Suppressor macrophage treated with lipopolysaccharide for 4 hours (primary cell): ENCODE measurements at regions not wholly inside any gene's neighbourhood (a gene's known extent, or its start where the extent isn't known, plus 50 kb on each side); places are given as distances from the start of the nearest gene placed in this dataset.

Experiments used
- DNase-seq: peaks from one replicate; pipeline ENCODE4 v3.0.0-alpha.2; 2020

DNA sequence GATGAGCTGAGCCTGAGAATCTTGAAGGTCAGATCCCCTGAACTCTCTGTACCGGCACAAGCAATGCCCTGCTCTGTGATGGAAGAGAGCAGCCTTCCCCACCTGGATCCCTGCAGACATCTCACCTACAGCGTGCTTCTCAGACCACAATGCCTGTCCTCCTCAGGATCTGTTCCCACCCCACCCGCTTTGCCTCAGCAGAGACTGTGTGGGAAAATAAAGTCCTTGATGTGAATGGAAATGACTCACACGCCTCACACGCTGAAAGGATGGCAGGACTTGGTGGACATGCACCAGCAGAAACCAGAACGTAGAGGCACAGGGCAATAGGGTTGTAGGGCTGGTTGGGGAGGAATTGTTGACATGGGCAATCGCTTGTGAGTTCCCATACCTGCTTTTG is 117.9 kb upstream of the POU3F3 start:
- DNase-seq, result no peak

DNA sequence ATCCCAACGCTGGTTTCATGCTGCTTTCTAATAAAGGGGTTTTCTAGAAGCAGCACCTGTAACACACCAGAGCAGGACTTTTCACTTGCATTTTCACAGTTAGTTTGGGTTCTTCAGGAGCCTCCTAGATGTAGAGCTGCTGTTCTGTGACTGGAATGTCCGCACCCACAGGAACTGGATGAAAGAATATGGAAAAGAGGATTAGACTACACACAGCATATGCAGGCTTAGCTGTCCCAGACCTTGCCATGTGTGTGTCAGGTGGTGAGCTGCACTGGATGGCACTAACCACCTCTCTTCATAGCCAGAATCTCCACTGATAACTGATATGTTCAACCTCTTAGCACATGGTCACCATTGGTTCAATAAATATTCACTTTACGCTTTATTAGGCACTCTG is 112.1 kb upstream of the POU3F3 start:
- no peak for DNase-seq

DNA sequence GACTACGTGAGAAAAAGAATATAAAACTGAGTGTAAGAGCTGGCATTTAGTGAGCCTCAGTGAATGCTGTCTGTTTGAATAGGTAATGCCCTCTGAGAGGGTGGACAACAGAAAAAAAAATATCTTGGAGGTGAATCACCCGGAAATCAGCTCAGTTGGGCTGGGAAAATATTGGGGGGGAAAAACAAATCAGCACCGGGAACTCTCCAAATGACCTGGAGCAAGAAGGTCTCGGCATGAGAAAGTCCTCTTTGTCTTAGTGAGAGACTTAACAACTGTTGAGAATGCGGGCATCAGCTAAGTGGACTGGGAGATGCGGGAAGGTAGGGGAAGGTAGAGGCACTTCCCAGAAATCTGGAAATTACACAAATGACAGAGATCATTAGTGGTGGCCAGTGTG is 109.4 kb upstream of the POU3F3 start:
- DNase-seq, result no peak

DNA sequence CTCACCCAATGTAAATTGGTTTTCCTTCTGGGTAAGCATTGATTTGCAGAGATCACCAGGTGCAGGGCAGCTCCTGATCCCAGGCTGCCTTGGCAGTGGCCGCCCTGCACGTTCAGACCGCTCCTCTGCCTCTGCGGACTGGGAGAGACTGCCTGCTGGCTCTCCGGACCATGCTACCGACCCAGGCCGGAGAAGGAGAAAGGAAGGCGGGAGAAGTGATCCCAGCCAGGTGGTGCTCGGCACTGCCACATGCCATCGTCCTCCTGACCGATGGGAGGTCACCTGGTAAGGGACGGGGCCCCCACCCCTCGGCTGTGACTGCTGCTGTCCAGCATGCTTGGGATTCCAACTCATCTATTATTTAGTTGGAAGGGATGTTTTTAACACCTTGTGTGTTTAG is 108.1 kb upstream of the POU3F3 start:
- DNase-seq, result no peak

DNA sequence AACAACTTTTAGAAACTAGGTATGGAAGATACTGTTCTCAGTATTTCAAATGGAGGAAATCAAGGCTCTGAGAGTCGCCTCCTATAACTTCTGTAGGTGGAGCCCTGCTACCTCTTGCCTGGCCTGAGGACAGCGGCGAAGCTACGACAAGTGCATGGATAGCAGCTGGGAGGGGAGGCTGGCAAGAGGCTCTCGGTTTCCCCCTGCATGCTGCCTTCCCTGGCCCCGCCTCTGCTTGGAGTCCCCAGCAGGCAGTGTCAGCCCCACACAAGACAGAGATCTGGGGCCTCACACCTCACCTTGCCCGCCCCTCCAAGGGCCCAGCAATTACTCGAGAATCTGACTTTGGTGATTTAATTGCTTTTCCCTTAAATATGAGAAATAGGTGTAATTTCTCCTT is 107.6 kb upstream of the POU3F3 start:
- no peak for DNase-seq

DNA sequence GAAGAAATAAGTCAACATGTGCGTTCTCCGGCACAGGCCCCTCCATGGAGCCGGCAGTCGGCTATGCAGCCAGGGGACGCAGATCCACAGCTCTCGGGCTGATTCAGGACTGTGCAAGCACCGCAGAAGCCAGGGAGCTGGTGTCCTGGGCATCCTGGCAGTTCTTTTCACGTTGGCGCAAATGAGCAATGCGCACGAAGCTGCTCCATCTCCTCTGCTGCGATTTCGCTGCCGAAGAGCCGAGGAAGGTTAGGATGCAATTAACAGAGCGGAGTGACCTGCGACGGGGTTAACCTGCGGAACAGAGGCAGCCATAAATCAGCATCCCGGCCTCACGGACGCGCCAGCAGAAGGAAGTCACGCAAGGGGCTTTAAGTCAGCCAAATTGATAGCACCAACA is 107.1 kb upstream of the POU3F3 start:
- no peak for DNase-seq

DNA sequence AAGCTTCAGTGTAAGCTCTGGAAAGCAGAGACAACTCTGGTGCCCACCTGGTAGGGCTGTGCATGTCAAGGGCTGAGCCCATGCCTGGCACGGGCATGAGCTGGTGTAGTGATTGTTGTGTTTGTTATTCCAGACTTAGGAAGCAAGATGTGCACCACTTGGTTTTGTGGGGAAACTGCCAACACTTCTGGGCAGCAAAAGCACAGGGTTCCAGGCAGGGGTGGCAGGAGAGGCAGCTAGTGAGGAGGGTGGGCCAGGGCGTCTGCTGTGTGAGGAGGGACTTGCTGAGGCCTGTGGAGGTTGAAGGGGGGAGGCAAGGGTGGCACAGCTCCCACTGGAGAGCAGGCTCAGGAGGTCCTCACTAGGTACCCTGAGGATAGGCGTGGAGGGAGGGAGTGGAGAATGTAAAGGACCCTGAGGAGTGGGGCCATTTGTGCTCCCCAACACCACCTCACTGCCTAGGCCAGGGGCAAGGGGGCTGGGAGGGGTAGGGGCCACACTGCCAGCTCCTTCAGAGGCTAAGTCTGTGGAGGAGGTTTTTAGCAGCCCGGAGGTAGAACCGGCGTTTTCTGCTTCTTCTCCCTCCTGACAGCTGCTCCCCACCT is 104.0 kb upstream of the POU3F3 start:
- no peak for DNase-seq

- DNase-seq, result peak; percentile 32
Measured at GRCh38 chr2:104752504-104752903, 101.4 kb upstream of the POU3F3 start.

DNA sequence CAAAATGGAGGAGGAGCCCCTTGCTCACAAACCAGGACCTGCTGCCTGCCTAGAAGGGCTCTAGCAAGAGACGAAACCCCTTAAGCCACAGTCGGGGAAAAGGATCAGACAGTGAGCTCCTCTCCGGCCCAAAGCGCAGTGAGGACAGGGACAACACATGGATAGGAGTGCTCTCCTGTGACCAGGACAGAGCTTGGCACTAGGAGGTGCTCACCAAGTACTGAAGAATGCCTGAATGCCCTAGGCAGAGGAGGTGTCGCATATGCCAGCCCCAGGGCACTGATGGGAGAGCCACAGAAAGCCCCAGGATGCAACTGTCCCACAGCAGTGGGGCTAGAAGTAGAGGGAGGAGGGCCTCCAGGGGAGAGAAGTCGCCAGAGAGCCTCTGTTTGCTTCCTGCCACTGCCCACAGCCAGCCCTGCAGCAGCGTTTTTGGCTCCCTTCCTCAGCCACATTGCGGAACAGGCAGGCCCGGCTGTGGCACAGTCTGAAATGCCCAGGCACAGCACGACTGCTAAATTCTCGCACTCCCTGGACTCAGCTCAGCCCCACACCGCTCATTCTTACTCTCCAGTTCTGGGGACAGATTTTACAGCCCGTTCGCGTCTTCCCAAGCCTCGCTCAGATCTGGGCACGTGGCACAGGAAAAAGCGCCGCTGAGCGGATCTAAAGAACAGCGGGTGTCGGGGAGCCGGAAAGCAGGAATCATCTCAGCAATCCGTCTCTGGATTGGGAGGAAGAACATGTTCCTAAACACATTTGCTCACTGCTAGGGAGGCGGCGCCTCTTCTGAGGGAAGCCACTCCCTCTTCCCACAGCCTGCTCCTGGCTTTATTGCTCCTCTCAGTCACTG is 98.7 kb upstream of the POU3F3 start:
- DNase-seq, result peak; percentile 52

DNA sequence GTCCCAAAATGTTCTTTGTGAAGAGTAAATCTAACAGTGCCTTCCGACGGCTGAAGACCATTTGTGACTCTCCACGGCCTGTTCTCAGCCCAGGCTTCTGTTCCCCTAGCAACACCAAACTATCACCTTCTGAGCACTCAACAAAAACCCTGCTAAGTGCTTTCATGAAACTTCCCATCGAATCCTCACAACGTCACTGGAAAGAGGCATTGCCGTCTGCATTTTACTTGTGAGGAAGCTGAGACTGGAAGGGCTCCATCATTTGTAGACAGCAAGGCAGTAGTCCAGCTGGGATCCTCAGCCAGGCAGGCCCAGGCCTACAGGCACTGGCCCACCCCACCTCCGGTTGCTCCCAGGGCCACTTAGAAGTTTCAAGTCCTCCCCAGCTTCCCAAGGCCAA is 97.8 kb upstream of the POU3F3 start:
- no peak for DNase-seq

DNA sequence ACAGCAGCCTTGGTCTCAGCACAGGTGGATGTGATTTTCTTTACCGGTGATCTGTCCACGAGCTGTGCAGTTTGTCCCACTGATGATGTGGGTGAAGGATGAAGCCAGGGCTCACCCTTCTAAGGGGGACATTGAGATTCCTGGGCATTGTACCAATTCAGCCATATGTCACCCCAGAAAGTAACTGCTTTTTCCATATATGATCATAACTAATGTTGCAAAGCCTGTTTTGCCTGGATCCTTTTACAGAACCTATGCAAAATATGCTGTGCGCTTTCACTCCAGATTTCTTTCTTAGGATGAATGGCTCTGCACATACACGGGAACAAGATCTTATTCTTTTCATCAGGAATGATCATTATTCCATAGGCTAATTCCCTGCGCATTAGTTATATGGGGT is 96.9 kb upstream of the POU3F3 start:
- DNase-seq, result no peak

GRCh38 chr2:104758199-104758620 is 95.7 kb upstream of the POU3F3 start:
- no peak for DNase-seq

DNA sequence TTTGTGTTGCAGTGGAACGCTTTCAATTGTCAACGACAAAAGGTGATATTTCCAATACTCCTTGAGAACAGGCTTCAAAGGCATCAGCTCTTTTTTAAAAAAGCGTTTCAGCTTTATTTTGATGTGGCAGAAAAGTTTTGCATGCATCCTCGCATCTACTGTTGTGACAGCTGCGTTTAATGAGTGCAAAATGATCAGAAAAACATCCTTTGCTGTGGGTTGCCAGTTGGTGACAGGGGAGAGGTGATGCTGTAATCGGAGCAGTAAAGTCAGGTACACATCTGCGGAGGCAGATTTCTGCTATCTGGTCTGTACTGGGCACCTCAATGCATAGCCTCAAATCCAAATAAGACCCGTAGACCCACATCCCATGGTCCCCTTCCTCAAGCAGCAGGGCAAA is 91.9 kb upstream of the POU3F3 start:
- DNase-seq, result no peak

DNA sequence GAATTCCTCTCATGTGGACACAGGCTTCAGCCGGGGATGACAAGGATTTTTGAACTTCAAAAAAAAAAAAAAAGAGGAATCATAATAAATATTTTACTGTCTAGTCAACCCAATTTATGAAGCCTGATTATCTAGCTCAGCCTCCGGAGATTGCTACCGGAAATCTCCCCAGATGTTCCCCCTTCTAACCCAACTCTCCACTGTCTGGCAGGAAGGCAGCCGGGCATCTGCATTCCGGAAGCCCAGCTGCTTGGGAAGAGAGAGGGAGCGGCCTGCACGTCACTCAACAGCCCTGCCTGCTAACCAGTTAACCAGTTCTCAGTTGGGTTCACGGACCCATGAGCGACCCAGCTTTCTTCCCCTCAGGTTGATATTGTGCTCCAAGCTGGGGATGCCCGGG is 87.2 kb upstream of the POU3F3 start:
- peak; percentile 14 for DNase-seq

GRCh38 chr2:104768694-104769093 is 85.2 kb upstream of the POU3F3 start:
- peak; percentile 77 for DNase-seq

- DNase-seq, result peak; percentile 46
Measured at GRCh38 chr2:104769096-104769495, 84.8 kb upstream of the POU3F3 start.

- DNase-seq, result peak; percentile 38
Measured at GRCh38 chr2:104772996-104773395, 80.9 kb upstream of the POU3F3 start.

DNA sequence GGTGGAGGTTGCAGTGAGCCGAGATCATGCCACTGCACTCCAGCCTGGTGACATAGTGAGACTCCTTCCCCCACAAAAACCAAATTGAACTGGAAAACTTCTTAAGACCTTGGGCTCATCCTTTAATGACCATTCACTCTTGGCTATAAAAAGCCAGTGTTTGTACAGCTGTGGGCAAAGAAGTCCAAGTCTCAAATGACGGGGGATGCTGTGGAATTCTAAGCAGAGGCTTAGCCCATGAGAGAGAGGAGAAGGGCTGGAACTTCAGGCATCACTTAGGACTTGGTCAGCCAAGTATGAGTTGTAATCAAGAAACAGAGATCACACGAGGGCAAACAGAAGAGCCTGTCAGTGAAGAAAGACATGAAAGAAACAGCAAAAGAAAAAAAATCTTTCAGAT is 79.3 kb upstream of the POU3F3 start:
- DNase-seq, result no peak

- no peak for DNase-seq
Measured at GRCh38 chr2:104777721-104778120, 76.2 kb upstream of the POU3F3 start.

DNA sequence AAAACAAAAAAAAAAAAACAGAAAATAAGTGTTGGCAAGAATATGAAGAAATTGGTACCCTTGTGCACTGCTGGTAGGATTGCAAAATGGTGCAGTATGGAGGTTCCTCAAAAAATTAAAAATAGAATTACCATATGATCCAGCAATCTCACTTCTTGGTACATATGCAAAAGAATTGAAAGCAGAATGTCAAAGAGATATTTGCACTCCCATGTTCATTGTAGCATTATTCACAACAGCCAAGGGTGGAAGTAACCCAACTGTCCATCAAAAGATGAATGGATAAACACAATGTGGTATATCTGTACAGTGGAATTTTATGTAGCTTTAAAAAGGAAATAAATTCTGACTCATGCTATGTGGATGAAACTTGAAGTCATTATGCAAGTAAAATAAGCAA is 72.8 kb upstream of the POU3F3 start:
- DNase-seq, result peak; percentile 66

DNA sequence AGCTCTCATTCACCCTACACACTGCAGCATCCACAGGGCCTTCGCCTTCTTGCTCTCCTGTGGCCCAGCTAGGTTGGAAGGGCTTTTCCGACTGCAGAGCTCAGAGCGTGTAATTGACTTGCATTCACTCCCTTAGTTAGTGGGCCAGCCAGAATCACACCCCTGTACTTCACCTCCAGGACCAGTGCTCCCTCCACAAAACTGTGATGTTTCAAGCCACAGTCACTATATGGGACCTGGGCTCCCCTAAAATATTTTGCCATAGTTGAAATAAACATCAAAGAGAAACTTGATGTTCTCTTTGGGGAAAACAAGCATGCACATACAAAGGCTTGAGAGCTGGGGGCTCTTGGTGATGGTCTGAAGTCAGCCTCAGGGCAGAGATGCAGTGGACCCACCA is 69.7 kb upstream of the POU3F3 start:
- no peak for DNase-seq

DNA sequence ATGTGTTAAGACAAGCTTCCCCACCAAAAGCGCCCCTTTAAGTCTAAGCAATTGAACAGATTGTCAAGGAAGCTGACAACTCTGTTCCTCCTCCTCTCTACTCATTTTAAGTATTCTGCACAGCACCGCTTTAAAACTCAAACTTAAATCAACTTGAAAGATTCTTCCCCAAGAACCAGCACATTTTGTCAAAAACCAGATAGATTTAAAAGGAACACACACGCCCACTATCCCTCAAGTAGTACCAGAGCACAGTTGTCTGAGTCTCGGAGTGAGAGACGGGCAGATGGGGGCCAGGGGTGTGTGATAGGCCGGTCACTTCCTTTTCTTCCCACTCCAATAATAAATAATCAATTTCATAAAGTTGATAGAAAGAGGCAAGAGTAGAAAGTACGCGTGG is 67.7 kb upstream of the POU3F3 start:
- no peak for DNase-seq

DNA sequence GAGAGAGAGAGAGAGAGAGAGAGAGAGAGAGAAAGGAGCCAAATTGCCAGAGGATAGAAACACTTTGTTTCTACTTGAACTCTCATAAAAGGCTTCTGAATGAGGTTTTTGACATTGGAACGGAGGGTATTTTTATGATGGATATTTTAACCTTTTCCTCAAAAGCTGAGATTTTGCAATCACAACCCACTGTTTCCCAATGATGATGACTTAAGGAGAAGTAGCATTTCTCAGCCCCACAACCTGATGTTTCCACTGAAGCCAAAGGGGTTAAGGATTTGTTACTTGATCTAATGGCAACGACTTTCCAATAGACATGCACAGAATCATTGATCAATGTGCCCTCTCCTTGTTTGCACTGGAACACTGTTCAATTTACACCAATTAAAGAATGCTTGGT is 67.1 kb upstream of the POU3F3 start:
- peak; percentile 63 for DNase-seq

- DNase-seq, result no peak
Measured at GRCh38 chr2:104787298-104788065, 66.4 kb upstream of the POU3F3 start.
